NCI-H1048 (cell line): ENCODE measurements at regions not wholly inside any gene's neighbourhood (a gene's known extent, or its start where the extent isn't known, plus 50 kb on each side); places are given as distances from the start of the nearest gene placed in this dataset.
"Not testable (repeated sequence)": the region's sequence is repeated elsewhere in the genome, so short reads cannot be mapped to it uniquely, and the experiment has no call there.

Experiments used
- DNase-seq: peaks from one replicate; lab custom pipeline; 2025; lab: John Stamatoyannopoulos, UW

- DNase-seq, result no peak
Measured at GRCh38 chr5:85170183-85170582, 785.5 kb upstream of the EDIL3 start.

- no peak for DNase-seq
Measured at GRCh38 chr5:85173469-85173868, 788.8 kb upstream of the EDIL3 start.

GRCh38 chr5:85182344-85182743, 797.7 kb upstream of the EDIL3 start:
- DNase-seq, result no peak

DNA sequence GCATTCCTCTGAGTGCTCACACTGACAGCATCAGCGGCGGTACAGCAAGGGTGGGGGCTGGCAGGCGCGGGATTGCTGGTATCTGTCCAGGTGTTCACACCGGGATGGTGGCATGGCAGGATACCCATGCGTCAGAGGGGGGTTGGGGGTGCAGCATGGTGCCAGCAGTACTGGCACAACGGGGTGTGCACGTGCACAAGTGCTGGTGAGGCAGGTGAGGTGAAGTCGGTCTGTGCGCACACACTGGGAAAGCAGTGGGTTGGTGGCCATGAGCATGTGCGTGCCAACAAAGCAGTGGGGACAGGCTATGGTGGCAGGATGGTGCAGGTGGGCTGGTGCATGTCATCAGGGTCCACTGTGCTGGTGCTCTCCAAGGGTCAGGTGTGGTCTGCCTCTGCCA, 819.6 kb upstream of the EDIL3 start:
- no peak for DNase-seq

GRCh38 chr5:85205430-85205829, 820.8 kb upstream of the EDIL3 start:
- no peak for DNase-seq

DNA sequence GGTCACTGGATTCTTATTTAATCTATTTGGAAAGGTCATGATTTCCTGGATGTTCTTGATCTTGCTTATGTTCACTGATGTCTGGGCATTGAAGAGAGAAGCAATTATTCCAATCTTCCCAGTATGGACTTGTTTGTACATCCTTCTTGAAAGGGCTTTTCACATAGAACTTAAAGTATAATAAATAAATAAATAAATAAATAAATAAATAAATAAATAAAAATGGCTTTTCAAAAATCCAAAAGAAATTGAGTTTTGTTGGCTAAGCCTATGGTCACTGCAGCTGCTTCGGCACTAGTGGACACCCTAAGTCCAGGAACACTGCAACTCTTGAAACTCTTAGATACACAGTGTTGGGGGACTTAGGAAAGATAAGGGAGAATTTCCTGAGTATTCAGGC, 840.7 kb upstream of the EDIL3 start:
- no peak for DNase-seq

GRCh38 chr5:85249204-85249603, 864.5 kb upstream of the EDIL3 start:
- no peak for DNase-seq

DNA sequence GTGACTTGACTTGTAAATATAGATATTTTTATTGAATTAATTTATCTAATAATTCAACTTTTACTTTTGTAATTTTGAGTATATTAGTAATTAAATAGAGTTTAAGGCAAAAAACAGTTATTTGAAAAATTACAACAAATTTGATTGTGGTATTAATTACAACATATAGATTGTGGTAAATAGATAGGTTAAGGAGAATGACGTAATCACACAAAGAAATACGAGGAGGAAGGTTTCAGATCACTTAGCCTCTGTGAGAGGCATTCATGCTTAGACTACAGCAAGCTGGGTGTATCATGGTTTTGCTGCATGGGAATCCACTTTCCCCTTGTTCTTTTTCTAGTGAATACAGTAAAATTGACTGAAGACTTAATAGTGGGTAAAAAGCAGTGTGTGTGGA, 878.4 kb upstream of the EDIL3 start:
- DNase-seq, result no peak

DNA sequence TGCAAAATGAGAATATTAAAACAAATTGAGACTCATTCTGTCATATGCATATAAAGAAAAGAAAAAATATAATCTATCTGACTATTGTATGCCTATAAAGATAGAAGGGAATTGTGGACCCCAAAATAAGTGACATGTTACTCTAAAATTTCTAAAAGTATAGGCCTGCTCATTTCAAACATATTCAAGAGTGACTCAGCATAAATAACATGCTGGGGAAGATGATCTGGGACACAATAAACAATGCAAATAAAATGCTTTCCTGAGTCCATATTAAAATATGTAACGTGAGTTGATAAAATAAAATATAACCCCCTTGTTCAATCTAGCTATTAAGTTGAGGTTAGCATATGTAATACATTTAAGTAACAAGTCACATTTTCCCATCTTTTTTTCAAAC, 882.0 kb upstream of the EDIL3 start:
- DNase-seq, result no peak

DNA sequence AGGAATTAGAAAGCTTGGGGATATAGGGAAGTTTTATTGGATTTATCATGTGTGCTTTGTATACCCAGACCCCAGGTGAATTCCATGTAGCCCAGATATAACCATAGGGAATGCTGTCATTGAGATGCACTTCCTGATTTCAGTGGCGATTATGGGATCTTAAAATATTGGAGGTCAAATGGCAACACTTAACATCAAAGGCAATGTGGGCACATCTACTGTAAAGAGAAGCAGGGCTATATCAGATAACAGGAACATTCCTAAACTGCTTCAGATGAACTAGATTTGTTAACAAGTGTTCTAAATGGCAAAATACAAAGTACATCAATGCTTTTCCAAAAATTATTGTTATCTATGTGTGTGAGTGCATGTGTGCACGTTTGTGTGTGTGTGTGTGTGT, 883.5 kb upstream of the EDIL3 start:
- no peak for DNase-seq

DNA sequence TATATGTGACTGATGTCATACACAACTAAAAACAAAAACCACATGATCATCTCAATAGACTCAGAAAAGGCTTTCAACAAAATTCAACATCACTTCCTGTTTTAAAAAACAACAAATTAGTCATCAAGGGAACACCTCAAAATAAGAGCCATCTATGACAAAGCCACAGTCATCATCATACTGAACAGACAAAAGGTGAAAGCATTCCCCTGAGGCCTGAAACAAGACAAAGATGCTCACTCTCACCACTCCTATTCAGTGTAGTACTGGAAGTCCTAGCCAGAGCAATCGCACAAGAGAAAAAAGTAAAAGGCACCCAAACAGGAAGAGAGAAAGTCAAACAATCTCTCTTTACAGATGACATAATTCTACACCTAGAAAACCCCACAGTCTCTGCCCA, 893.5 kb upstream of the EDIL3 start:
- no peak for DNase-seq

GRCh38 chr5:85288914-85289313, 904.2 kb upstream of the EDIL3 start:
- no peak for DNase-seq

DNA sequence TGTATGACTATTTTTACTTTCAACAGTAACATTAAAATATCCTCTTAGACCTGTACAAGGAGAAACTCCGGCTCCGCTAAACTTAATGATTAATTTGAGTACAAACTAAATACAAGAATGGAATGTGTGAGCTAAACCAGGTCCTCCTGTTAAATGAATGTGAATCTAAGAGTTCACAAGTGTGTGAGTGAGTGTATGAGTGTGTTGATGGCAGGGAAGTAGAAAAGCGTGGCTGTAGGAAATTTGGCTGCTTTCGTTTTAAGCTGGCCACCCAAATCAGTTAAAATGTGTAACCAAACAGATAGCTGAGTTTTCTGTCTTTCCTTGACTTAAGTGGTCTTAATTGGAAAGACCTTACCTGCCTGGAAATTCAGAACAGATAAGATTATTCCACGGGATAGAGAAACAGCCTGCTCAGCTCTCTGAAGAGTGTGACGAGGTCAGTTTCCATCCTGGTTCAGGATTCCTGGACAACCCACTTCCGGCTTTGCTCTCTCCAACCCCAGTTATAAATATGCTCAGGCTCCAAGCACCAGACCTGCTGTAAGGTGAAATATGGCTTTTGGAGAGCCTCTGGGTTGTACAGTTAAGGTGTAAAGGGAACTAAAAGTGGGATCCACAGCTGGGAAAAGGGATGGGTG, 908.6 kb upstream of the EDIL3 start:
- DNase-seq, result no peak

GRCh38 chr5:85304524-85304923, 919.8 kb upstream of the EDIL3 start:
- DNase-seq, result no peak

DNA sequence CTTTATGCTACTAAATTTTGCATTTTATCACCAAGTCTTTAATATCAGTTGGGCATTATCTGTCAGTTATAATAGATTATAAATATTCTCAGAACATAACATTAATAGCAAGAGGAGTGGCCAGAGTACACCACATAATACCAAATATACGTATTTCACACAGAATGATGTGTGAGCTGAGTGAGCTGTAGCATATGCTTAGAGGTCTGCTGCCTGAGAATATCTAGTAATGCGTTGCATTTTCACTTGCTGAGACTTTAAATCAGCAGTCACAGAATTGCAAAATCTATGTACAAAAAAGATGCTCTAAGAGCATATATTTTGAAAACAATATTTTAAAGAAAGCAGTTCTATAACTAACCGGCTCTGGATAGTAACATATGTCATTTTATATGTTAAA, 921.1 kb upstream of the EDIL3 start:
- no peak for DNase-seq

GRCh38 chr5:85311536-85311935, 926.9 kb upstream of the EDIL3 start:
- DNase-seq, result no peak

GRCh38 chr5:85320495-85320894, 935.8 kb upstream of the EDIL3 start:
- no peak for DNase-seq

DNA sequence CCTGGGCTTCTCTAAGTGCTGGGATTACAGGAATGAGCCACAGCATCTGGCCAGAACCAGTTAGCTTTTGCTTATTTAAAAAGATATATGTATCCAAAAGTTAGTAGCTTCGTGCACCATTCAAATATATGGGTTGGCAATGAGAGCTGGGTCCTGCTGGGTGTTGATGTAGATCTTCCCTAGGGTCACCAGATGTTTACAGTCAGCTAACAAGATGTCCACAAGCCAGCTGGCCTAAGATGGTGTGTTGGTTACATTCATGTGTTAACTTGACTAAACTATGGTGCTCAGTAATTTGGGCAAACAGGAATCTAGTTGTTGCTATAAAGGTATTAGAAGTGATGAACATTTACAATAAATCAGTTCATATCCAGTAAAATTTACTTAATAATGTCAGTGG, 948.6 kb upstream of the EDIL3 start:
- no peak for DNase-seq

GRCh38 chr5:85337435-85337834, 952.8 kb upstream of the EDIL3 start:
- no peak for DNase-seq

DNA sequence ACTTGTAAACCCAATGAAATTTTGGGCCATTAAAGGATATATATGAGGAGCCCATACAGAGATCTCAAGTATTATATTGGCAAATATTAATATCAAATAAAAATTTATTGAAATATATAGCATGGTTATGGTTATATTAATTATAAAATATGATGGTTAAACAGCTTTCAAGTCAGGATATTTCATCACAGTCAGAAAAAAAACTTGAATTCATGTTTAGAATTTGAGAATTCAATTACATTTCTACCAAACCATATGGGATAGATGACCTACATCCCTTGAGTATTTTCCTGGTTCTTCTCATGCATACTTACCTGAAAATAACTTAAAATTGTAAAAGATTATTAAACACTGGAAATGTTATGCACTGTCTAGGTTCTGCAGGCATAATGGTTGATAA, 956.1 kb upstream of the EDIL3 start:
- DNase-seq, result no peak

- DNase-seq, result no peak
Measured at GRCh38 chr5:85345818-85346217, 961.1 kb upstream of the EDIL3 start.

DNA sequence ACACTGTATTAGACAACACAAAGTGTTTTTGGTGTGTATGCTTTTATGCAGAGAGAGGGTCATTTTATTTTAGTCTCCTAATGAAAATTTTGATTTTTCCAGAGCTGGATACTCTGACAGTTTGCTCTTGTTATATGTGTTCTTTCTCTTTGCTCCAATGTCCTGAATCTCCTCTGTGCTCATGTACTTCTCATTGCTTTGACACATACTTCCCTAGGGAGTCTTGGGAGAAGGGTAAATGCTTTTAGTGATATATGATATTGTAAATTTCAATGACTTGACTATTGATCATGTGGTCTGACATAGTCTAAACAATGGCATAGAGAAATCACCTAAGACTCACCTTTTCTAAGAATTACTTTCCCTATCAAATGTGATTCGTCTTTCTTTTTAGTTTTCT, 972.6 kb upstream of the EDIL3 start:
- no peak for DNase-seq

DNA sequence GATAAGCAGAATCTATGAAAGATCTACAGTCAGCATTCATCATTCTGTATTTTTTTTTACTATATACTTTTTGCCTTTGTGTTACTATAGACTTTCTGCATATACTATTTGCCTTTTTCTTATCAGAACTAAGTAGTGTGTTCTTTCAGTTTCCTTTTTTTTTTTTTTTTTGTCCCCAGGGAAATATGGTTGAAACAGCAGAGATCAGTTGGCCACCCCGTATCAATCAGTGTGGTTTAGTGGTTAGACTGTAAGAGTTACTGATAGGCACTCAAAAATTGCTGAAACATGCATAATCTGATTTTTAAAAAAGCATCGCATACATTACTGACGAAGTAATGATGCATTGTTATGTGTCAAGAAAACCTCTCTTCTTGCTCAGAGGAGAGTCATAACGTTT, 990.8 kb upstream of the EDIL3 start:
- DNase-seq, result no peak

GRCh38 chr5:85388770-85389169, 1004.1 kb upstream of the EDIL3 start:
- DNase-seq, result no peak

GRCh38 chr5:85392309-85392708, 1007.6 kb upstream of the EDIL3 start:
- DNase-seq, result not testable (repeated sequence)
